ENCODE measurements at regions not wholly inside any gene's neighbourhood (a gene's known extent, or its start where the extent isn't known, plus 50 kb on each side); places are given as distances from the start of the nearest gene placed in this dataset.
"Not testable (repeated sequence)": the region's sequence is repeated elsewhere in the genome, so short reads cannot be mapped to it uniquely, and the experiment has no call there.

GRCh38 chr21:28174006-28174405, 818.7 kb downstream of the LTN1 start:
- no peak overlapping the region for H3K27ac ChIP-seq
- intact Hi-C loops (cut with DNase I), result no loop called here
- no peak for TF ChIP-seq CTCF (IDR thresholded peaks at IDR 0.05)
- DNase-seq, result no peak
- no peaks in the 10 kb centered on the region for H3K27me3 ChIP-seq (ENCODE audit: insufficient read depth in 3 of 3, low read length in 2 of 3)
- WGBS, 3 donors, result 86 to 92% (median 88%) methylated on average over 2 of the region's 2 CpGs
- no peaks in the 10 kb centered on the region for H3K4me1 ChIP-seq
- ATAC-seq, result no peak
- H3K4me3 ChIP-seq, result no peak overlapping the region
- no peaks in the 10 kb centered on the region for H3K36me3 ChIP-seq (ENCODE audit: insufficient read depth in 1 of 2, low read depth in 1 of 2)
- H3K9me3 ChIP-seq, result peaks cover 3% of the 10 kb centered on the region

- Histone ChIP-seq H3K4me3 (no peak overlapping the region), H3K27ac (no peak overlapping the region), H3K9me3 (peaks cover 3% of the 10 kb centered on the region), H3K27me3 (ENCODE audit: insufficient read depth in 3 of 3, low read length in 2 of 3) (no peaks in the 10 kb centered on the region), H3K36me3 (ENCODE audit: insufficient read depth in 1 of 2, low read depth in 1 of 2) (no peaks in the 10 kb centered on the region), H3K4me1 (no peaks in the 10 kb centered on the region)
- WGBS, 3 donors, result 66 to 86% (median 74%) methylated on average over 2 of the region's 2 CpGs
- intact Hi-C loops (cut with DNase I), result no loop called here
- ATAC-seq, result no peak
- no peak for TF ChIP-seq CTCF (IDR thresholded peaks at IDR 0.05)
- no peak for DNase-seq
Observed at GRCh38 chr21:28172376-28172775, 820.3 kb downstream of the LTN1 start.

GRCh38 chr21:28167366-28167765, 825.3 kb downstream of the LTN1 start:
- no peak for TF ChIP-seq CTCF (IDR thresholded peaks at IDR 0.05)
- Histone ChIP-seq H3K4me3 (no peak overlapping the region), H3K9me3 (no peaks in the 10 kb centered on the region), H3K27me3 (ENCODE audit: insufficient read depth in 3 of 3, low read length in 2 of 3) (no peaks in the 10 kb centered on the region), H3K4me1 (no peaks in the 10 kb centered on the region), H3K36me3 (ENCODE audit: insufficient read depth in 1 of 2, low read depth in 1 of 2) (no peaks in the 10 kb centered on the region), H3K27ac (no peak overlapping the region)
- DNase-seq, result no peak
- no peak for ATAC-seq
- intact Hi-C loops (cut with DNase I), result no loop called here

- H3K36me3 ChIP-seq (ENCODE audit: insufficient read depth in 1 of 2, low read depth in 1 of 2); H3K27me3 ChIP-seq (ENCODE audit: insufficient read depth in 3 of 3, low read length in 2 of 3); H3K4me3 ChIP-seq; H3K27ac ChIP-seq; intact Hi-C loops (cut with DNase I); H3K4me1 ChIP-seq; DNase-seq; H3K9me3 ChIP-seq; ATAC-seq: not testable (repeated sequence)
- 84 to 92% (median 85%) methylated on average over 9 of the region's 9 CpGs for WGBS, 3 donors
Observed at GRCh38 chr21:28164519-28164918, 828.2 kb downstream of the LTN1 start.

GRCh38 chr21:28162052-28162451, 830.6 kb downstream of the LTN1 start:
- H3K36me3 ChIP-seq (ENCODE audit: insufficient read depth in 1 of 2, low read depth in 1 of 2); H3K27me3 ChIP-seq (ENCODE audit: insufficient read depth in 3 of 3, low read length in 2 of 3); H3K4me1 ChIP-seq; DNase-seq; intact Hi-C loops (cut with DNase I); H3K27ac ChIP-seq; H3K9me3 ChIP-seq; ATAC-seq; H3K4me3 ChIP-seq: not testable (repeated sequence)
- WGBS, 3 donors, result 94 to 97% (median 96%) methylated on average over 15 of the region's 15 CpGs

GRCh38 chr21:28160378-28160777, 832.3 kb downstream of the LTN1 start:
- 55 to 82% (median 60%) methylated on average over 3 of the region's 3 CpGs for WGBS, 3 donors
- no peak for TF ChIP-seq CTCF (IDR thresholded peaks at IDR 0.05)
- peak in 3 of 4 donors; percentile 36 to 57 (median 39) for ATAC-seq

More at GRCh38 chr21:28160378-28160777, 832.3 kb downstream of the LTN1 start:
- no peaks in the 10 kb centered on the region for H3K27me3 ChIP-seq (ENCODE audit: insufficient read depth in 3 of 3, low read length in 2 of 3)
- no peaks in the 10 kb centered on the region for H3K4me1 ChIP-seq
- no peak overlapping the region for H3K27ac ChIP-seq
- no peak overlapping the region for H3K4me3 ChIP-seq
- intact Hi-C loops (cut with DNase I), result no loop called here
- no peaks in the 10 kb centered on the region for H3K9me3 ChIP-seq
- H3K36me3 ChIP-seq (ENCODE audit: insufficient read depth in 1 of 2, low read depth in 1 of 2), result no peaks in the 10 kb centered on the region
- peak; percentile 19 to 57 for DNase-seq

Data from psoas muscle (tissue), 7 donors.